ENCODE measurements at regions not wholly inside any gene's neighbourhood (a gene's known extent, or its start where the extent isn't known, plus 50 kb on each side); places are given as distances from the start of the nearest gene placed in this dataset.

DNA sequence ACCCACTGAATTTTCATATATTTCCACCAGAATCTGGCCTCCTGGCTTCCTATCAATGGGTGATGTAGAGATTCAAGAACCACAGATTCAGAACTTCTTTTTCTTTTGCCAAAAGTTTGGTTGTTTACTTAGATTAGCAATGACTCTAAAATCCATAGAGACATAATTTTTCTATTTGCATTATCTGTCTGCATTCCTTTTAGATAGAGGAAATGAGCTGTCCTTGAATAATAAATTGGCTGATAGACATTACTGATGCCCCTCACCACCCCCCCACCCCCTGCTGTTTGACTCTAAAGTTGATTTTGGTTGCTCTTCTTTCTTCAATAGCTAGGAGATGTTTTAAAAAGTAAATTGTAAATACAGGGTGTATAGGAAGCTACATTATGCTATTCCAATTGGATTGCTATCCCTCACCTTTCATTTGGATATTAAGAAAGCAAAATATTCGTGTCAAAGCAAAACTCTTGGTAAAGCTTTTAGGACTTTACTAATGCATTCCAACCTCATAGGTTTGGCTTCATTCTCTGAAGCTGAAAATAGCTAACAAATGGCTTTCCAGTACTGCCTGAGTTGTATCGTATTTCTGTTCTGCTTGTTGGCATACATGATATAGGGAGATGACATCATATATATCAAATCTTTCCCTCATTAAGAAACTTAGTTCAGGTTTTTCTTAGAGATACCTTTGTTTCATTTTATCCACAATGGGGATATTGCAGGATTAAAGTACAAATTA is 606.0 kb downstream of the ARL4A start:
- TF ChIP-seq TEAD4 (IDR thresholded peaks at IDR 0.05) (no peak), EP300 (IDR thresholded peaks at IDR 0.05; ENCODE audit: borderline replicate concordance) (no peak), TCF12 (IDR thresholded peaks at IDR 0.05; ENCODE audit: low read depth) (no peak), YY1 (IDR thresholded peaks at IDR 0.05; ENCODE audit: low read depth) (no peak), EGR1 (IDR thresholded peaks at IDR 0.05) (no peak), TAF1 (IDR thresholded peaks at IDR 0.05; ENCODE audit: low read depth) (no peak)
- TF ChIP-seq, protein P1, sequence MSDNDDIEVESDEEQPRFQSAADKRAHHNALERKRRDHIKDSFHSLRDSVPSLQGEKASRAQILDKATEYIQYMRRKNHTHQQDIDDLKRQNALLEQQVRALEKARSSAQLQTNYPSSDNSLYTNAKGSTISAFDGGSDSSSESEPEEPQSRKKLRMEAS (IDR thresholded peaks at IDR 0.05), result no peak

DNA sequence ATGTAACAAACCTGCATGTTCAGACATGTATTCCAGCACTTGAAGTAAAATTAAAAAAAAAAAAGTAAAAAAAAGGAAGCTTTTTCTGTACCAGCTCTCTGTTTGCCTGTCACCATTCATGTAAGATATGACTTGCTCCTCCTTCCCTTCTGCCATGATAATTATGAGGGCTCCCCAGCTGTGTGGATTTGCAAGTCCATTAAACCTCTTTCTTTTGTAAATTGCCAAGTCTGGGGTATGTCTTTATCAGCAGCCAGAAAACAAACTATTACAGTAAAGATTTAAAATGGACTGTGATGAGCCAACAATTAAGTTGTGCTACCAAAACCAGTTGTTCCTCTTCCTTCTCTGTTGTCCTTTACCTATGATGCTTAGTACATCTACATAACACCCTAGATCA is 619.6 kb downstream of the ARL4A start:
- TF ChIP-seq, protein P1 (IDR thresholded peaks at IDR 0.05), result no peak
- TF ChIP-seq EGR1 (IDR thresholded peaks at IDR 0.05) (no peak), ZBTB7A (IDR thresholded peaks at IDR 0.05; ENCODE audit: low read depth) (no peak), YY1 (IDR thresholded peaks at IDR 0.05; ENCODE audit: low read depth) (no peak), TEAD4 (IDR thresholded peaks at IDR 0.05) (no peak), RAD21 (IDR thresholded peaks at IDR 0.05; ENCODE audit: low read depth) (no peak), TAF1 (IDR thresholded peaks at IDR 0.05; ENCODE audit: low read depth) (no peak), CEBPB (IDR thresholded peaks at IDR 0.05) (no peak), EP300 (IDR thresholded peaks at IDR 0.05; ENCODE audit: borderline replicate concordance) (no peak), TCF12 (IDR thresholded peaks at IDR 0.05; ENCODE audit: low read depth) (no peak), CREB1 (IDR thresholded peaks at IDR 0.05; ENCODE audit: low read depth) (no peak)
- TF ChIP-seq, protein P2, sequence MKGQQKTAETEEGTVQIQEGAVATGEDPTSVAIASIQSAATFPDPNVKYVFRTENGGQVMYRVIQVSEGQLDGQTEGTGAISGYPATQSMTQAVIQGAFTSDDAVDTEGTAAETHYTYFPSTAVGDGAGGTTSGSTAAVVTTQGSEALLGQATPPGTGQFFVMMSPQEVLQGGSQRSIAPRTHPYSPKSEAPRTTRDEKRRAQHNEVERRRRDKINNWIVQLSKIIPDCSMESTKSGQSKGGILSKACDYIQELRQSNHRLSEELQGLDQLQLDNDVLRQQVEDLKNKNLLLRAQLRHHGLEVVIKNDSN (IDR thresholded peaks at IDR 0.05), result no peak
- TF ChIP-seq, protein P3, sequence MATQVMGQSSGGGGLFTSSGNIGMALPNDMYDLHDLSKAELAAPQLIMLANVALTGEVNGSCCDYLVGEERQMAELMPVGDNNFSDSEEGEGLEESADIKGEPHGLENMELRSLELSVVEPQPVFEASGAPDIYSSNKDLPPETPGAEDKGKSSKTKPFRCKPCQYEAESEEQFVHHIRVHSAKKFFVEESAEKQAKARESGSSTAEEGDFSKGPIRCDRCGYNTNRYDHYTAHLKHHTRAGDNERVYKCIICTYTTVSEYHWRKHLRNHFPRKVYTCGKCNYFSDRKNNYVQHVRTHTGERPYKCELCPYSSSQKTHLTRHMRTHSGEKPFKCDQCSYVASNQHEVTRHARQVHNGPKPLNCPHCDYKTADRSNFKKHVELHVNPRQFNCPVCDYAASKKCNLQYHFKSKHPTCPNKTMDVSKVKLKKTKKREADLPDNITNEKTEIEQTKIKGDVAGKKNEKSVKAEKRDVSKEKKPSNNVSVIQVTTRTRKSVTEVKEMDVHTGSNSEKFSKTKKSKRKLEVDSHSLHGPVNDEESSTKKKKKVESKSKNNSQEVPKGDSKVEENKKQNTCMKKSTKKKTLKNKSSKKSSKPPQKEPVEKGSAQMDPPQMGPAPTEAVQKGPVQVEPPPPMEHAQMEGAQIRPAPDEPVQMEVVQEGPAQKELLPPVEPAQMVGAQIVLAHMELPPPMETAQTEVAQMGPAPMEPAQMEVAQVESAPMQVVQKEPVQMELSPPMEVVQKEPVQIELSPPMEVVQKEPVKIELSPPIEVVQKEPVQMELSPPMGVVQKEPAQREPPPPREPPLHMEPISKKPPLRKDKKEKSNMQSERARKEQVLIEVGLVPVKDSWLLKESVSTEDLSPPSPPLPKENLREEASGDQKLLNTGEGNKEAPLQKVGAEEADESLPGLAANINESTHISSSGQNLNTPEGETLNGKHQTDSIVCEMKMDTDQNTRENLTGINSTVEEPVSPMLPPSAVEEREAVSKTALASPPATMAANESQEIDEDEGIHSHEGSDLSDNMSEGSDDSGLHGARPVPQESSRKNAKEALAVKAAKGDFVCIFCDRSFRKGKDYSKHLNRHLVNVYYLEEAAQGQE (IDR thresholded peaks at IDR 0.05; ENCODE audit: low read depth), result no peak

DNA sequence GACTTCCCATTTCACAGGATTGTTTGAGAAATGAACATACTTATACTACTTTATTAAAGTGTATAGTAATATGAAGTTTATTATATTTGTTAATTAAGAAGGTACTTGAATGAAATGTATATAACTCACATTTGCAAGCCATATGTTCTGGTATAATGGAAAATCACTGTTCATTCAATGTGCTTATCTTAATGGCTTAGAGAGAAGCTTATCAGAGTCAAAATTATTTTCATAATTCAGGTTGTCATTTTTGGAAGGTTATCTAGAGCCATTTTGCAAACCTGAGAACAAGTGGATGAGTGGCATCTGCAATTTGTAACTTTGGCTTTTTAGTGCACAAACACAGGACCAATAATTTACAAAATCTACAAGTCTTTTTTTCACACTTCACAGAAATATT is 621.0 kb downstream of the ARL4A start:
- TF ChIP-seq, protein P2 (IDR thresholded peaks at IDR 0.05), result no peak
- TF ChIP-seq EP300 (IDR thresholded peaks at IDR 0.05; ENCODE audit: borderline replicate concordance) (no peak), FOXM1 (IDR thresholded peaks at IDR 0.05; ENCODE audit: borderline replicate concordance, low read depth) (no peak), NFIC (IDR thresholded peaks at IDR 0.05) (no peak), TCF12 (IDR thresholded peaks at IDR 0.05; ENCODE audit: low read depth) (no peak), CEBPB (IDR thresholded peaks at IDR 0.05) (no peak), RAD21 (IDR thresholded peaks at IDR 0.05; ENCODE audit: low read depth) (no peak), ZBTB7A (IDR thresholded peaks at IDR 0.05; ENCODE audit: low read depth) (no peak), TAF1 (IDR thresholded peaks at IDR 0.05; ENCODE audit: low read depth) (no peak), CREB1 (IDR thresholded peaks at IDR 0.05; ENCODE audit: low read depth) (no peak), TEAD4 (IDR thresholded peaks at IDR 0.05) (no peak)
- TF ChIP-seq, protein P1 (IDR thresholded peaks at IDR 0.05), result no peak

DNA sequence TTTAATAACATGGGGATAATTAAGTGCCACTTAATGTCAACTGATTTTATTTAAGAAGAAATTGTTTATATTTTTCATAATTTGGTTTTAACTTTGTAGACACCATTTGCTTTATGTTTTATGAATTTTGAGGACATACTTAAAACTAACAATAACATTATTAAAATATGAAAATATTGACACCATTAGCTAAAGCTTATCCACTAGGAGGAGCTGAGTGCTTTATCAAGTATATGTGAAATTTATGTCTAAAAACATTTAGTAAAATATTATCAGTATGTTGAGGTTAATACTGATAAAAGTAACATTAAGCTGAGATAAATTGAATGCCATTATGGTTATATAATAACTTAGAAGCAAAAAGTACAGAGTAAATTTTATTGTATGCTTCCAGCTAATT is 622.1 kb downstream of the ARL4A start:
- TF ChIP-seq FOXM1 (IDR thresholded peaks at IDR 0.05; ENCODE audit: borderline replicate concordance, low read depth) (no peak), ZBTB7A (IDR thresholded peaks at IDR 0.05; ENCODE audit: low read depth) (no peak)
- TF ChIP-seq, protein P1 (IDR thresholded peaks at IDR 0.05), result no peak

DNA sequence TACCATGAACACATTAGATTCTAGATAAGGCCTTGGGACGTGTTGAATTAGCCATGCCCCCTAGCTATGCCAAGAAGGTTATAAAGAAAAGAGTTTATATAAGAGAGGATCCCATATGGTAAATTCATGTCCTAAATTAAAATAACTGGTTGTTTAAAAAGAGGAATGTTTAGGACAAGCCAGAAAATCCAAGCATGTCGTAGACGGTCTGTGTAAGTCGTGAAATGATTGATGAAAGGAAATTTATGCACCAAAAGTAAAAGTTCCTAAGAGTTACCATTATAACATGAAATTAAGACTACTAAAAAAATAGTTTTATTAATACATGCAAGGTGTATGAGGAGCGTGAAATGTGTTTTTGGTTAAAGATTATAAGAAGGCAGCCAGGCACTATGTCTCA is 624.9 kb downstream of the ARL4A start:
- TF ChIP-seq, protein P3 (IDR thresholded peaks at IDR 0.05; ENCODE audit: low read depth), result no peak
- no peak for TF ChIP-seq EGR1 (IDR thresholded peaks at IDR 0.05)

DNA sequence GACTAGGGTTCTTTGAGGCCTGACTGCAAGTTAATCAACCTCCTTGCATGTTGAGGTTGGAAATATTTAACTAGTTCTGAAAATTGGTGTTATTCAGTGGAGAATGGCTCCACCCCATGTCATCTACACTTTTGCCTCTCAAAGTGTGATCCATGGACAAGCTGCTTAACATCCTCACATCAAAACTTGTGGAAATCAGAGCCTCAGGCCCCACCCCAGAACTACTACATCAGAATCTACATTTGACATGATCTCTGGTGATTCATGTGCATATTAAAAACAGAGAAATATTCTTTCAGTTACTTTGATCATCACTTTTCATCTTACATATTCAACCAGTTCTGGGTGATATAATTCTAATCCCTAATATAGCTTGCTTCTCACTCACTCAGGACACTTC is 632.9 kb downstream of the ARL4A start:
- TF ChIP-seq YY1 (IDR thresholded peaks at IDR 0.05; ENCODE audit: low read depth) (no peak), ZBTB7A (IDR thresholded peaks at IDR 0.05; ENCODE audit: low read depth) (no peak), NFIC (IDR thresholded peaks at IDR 0.05) (no peak), EP300 (IDR thresholded peaks at IDR 0.05; ENCODE audit: borderline replicate concordance) (no peak), EGR1 (IDR thresholded peaks at IDR 0.05) (no peak), RAD21 (IDR thresholded peaks at IDR 0.05; ENCODE audit: low read depth) (no peak), TCF12 (IDR thresholded peaks at IDR 0.05; ENCODE audit: low read depth) (no peak), FOXM1 (IDR thresholded peaks at IDR 0.05; ENCODE audit: borderline replicate concordance, low read depth) (no peak), TAF1 (IDR thresholded peaks at IDR 0.05; ENCODE audit: low read depth) (no peak), CREB1 (IDR thresholded peaks at IDR 0.05; ENCODE audit: low read depth) (no peak), TEAD4 (IDR thresholded peaks at IDR 0.05) (no peak), CEBPB (IDR thresholded peaks at IDR 0.05) (no peak)
- TF ChIP-seq, protein P1 (IDR thresholded peaks at IDR 0.05), result no peak
- TF ChIP-seq, protein P3 (IDR thresholded peaks at IDR 0.05; ENCODE audit: low read depth), result no peak
- TF ChIP-seq, protein P2 (IDR thresholded peaks at IDR 0.05), result no peak
